ENCODE measurements at regions not wholly inside any gene's neighbourhood (a gene's known extent, or its start where the extent isn't known, plus 50 kb on each side); places are given as distances from the start of the nearest gene placed in this dataset.

- H3K9me3 ChIP-seq (ENCODE audit: control insufficient read depth in 1 of 2, low read length in 2 of 2): peaks cover 0 to 4% of the 10 kb centered on the region in 2 donors
- no peaks in the 10 kb centered on the region for H3K27me3 ChIP-seq (ENCODE audit: low read depth, low read length)
- H3K27ac ChIP-seq (ENCODE audit: low read length): no peak overlapping the region
- H3K4me3 ChIP-seq (ENCODE audit: low read depth in 1 of 2, low read length in 2 of 2): no peak overlapping the region
- no peaks in the 10 kb centered on the region for H3K36me3 ChIP-seq (ENCODE audit: control insufficient read depth in 1 of 2, insufficient read depth in 2 of 2, low read length in 2 of 2)
- no peaks in the 10 kb centered on the region for H3K4me1 ChIP-seq (ENCODE audit: control insufficient read depth in 1 of 2, insufficient read depth in 2 of 2, low read length in 2 of 2)
Measured at GRCh38 chr4:29175291-29175690, 1544.9 kb upstream of the PCDH7 start.

GRCh38 chr4:29199025-29199424, 1521.1 kb upstream of the PCDH7 start:
- Histone ChIP-seq H3K27ac (ENCODE audit: low read length) (no peak overlapping the region), H3K4me3 (ENCODE audit: low read depth in 1 of 2, low read length in 2 of 2) (no peak overlapping the region)

GRCh38 chr4:29199485-29199884, 1520.7 kb upstream of the PCDH7 start:
- no peaks in the 10 kb centered on the region for H3K27me3 ChIP-seq (ENCODE audit: low read depth, low read length)
- H3K9me3 ChIP-seq (ENCODE audit: control insufficient read depth in 1 of 2, low read length in 2 of 2): no peaks in the 10 kb centered on the region
- H3K4me3 ChIP-seq (ENCODE audit: low read depth in 1 of 2, low read length in 2 of 2): no peak overlapping the region
- H3K4me1 ChIP-seq (ENCODE audit: control insufficient read depth in 1 of 2, insufficient read depth in 2 of 2, low read length in 2 of 2): no peaks in the 10 kb centered on the region
- H3K36me3 ChIP-seq (ENCODE audit: control insufficient read depth in 1 of 2, insufficient read depth in 2 of 2, low read length in 2 of 2): no peaks in the 10 kb centered on the region
- no peak overlapping the region for H3K27ac ChIP-seq (ENCODE audit: low read length)

More at GRCh38 chr4:29199025-29199424, 1521.1 kb upstream of the PCDH7 start:
- H3K27me3 ChIP-seq (ENCODE audit: low read depth, low read length): no peaks in the 10 kb centered on the region
- no peaks in the 10 kb centered on the region for H3K4me1 ChIP-seq (ENCODE audit: control insufficient read depth in 1 of 2, insufficient read depth in 2 of 2, low read length in 2 of 2)
- H3K9me3 ChIP-seq (ENCODE audit: control insufficient read depth in 1 of 2, low read length in 2 of 2): no peaks in the 10 kb centered on the region
- H3K36me3 ChIP-seq (ENCODE audit: control insufficient read depth in 1 of 2, insufficient read depth in 2 of 2, low read length in 2 of 2): no peaks in the 10 kb centered on the region

DNA sequence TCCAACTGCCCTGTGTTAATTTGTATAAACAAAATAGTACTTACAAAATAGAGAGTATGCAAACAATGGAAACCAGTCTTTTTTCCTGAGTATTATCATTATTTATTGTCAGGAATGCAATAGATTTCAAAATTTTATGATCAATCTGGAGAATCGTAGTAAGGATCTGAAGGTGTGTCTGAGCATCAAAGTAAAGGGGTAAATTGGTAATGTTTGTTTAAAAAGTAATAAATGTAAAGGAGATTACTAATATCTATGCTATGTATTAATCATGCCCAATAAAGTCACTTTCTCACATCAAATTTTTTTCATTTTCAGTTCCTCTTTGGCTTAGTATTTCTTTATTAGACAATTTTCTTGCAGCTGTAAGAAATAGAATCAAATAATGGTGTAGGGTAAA, 1507.1 kb upstream of the PCDH7 start:
- H3K36me3 ChIP-seq (ENCODE audit: control insufficient read depth in 1 of 2, insufficient read depth in 2 of 2, low read length in 2 of 2): no peaks in the 10 kb centered on the region
- no peaks in the 10 kb centered on the region for H3K4me1 ChIP-seq (ENCODE audit: control insufficient read depth in 1 of 2, insufficient read depth in 2 of 2, low read length in 2 of 2)
- H3K4me3 ChIP-seq (ENCODE audit: low read depth in 1 of 2, low read length in 2 of 2): no peak overlapping the region
- H3K9me3 ChIP-seq (ENCODE audit: control insufficient read depth in 1 of 2, low read length in 2 of 2): no peaks in the 10 kb centered on the region
- H3K27me3 ChIP-seq (ENCODE audit: low read depth, low read length): no peaks in the 10 kb centered on the region
- H3K27ac ChIP-seq (ENCODE audit: low read length): no peak overlapping the region

- no peaks in the 10 kb centered on the region for H3K4me1 ChIP-seq (ENCODE audit: control insufficient read depth in 1 of 2, insufficient read depth in 2 of 2, low read length in 2 of 2)
- H3K9me3 ChIP-seq (ENCODE audit: control insufficient read depth in 1 of 2, low read length in 2 of 2): no peaks in the 10 kb centered on the region
- H3K27me3 ChIP-seq (ENCODE audit: low read depth, low read length): no peaks in the 10 kb centered on the region
- no peaks in the 10 kb centered on the region for H3K36me3 ChIP-seq (ENCODE audit: control insufficient read depth in 1 of 2, insufficient read depth in 2 of 2, low read length in 2 of 2)
- H3K27ac ChIP-seq (ENCODE audit: low read length): no peak overlapping the region
- no peak overlapping the region for H3K4me3 ChIP-seq (ENCODE audit: low read depth in 1 of 2, low read length in 2 of 2)
Measured at GRCh38 chr4:29220761-29221160, 1499.4 kb upstream of the PCDH7 start.

- H3K4me3 ChIP-seq (ENCODE audit: low read depth in 1 of 2, low read length in 2 of 2): no peak overlapping the region
- H3K4me1 ChIP-seq (ENCODE audit: control insufficient read depth in 1 of 2, insufficient read depth in 2 of 2, low read length in 2 of 2): no peaks in the 10 kb centered on the region
Measured at GRCh38 chr4:29224911-29225310, 1495.3 kb upstream of the PCDH7 start.

GRCh38 chr4:29240641-29241040, 1479.5 kb upstream of the PCDH7 start:
- H3K4me1 ChIP-seq (ENCODE audit: control insufficient read depth in 1 of 2, insufficient read depth in 2 of 2, low read length in 2 of 2): no peaks in the 10 kb centered on the region
- no peaks in the 10 kb centered on the region for H3K9me3 ChIP-seq (ENCODE audit: control insufficient read depth in 1 of 2, low read length in 2 of 2)
- no peaks in the 10 kb centered on the region for H3K27me3 ChIP-seq (ENCODE audit: low read depth, low read length)

More at GRCh38 chr4:29224911-29225310, 1495.3 kb upstream of the PCDH7 start:
- Histone ChIP-seq H3K27me3 (ENCODE audit: low read depth, low read length) (no peaks in the 10 kb centered on the region), H3K36me3 (ENCODE audit: control insufficient read depth in 1 of 2, insufficient read depth in 2 of 2, low read length in 2 of 2) (no peaks in the 10 kb centered on the region), H3K9me3 (ENCODE audit: control insufficient read depth in 1 of 2, low read length in 2 of 2) (no peaks in the 10 kb centered on the region), H3K27ac (ENCODE audit: low read length) (no peak overlapping the region)

DNA sequence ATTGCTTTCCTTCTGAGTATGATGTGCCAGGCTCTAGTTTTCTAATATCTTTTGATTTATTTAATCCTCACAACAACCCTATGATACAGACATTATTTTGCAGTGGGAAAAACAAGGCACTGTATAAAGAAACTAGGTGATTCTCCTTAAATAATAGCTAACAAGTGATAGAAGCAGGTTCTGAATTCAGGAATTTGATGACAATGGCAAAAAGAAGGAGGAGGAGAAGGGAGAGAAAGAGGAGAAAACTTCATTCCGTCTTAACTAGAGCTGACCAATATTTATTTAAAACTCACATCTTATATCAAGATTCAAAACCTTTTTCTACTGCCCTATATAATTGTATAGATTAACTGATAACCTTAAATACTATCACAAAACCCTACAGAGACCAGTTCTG, 1477.1 kb upstream of the PCDH7 start:
- Histone ChIP-seq H3K27ac (ENCODE audit: low read length) (no peak overlapping the region), H3K36me3 (ENCODE audit: control insufficient read depth in 1 of 2, insufficient read depth in 2 of 2, low read length in 2 of 2) (no peaks in the 10 kb centered on the region), H3K27me3 (ENCODE audit: low read depth, low read length) (no peaks in the 10 kb centered on the region), H3K9me3 (ENCODE audit: control insufficient read depth in 1 of 2, low read length in 2 of 2) (no peaks in the 10 kb centered on the region), H3K4me3 (ENCODE audit: low read depth in 1 of 2, low read length in 2 of 2) (no peak overlapping the region), H3K4me1 (ENCODE audit: control insufficient read depth in 1 of 2, insufficient read depth in 2 of 2, low read length in 2 of 2) (no peaks in the 10 kb centered on the region)

More at GRCh38 chr4:29240641-29241040, 1479.5 kb upstream of the PCDH7 start:
- no peaks in the 10 kb centered on the region for H3K36me3 ChIP-seq (ENCODE audit: control insufficient read depth in 1 of 2, insufficient read depth in 2 of 2, low read length in 2 of 2)
- no peak overlapping the region for H3K27ac ChIP-seq (ENCODE audit: low read length)
- H3K4me3 ChIP-seq (ENCODE audit: low read depth in 1 of 2, low read length in 2 of 2): no peak overlapping the region

DNA sequence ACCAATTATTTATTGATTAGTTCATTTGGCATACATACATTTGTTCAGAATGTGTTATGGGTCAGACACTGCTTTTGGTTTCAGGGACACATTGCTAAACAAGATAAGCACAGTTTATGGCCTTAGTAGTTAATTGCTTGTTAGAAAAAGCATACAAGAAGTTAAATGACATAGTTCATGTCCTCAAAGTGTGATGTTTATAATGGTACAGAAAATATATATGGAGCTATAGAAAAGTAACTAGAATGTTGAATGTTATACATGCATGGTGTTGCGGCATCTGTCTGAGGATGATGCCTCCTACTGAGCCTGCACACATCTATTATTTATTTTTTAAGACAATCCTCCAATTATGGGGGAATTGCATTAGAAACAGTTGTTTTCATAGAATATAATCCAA, 1476.3 kb upstream of the PCDH7 start:
- Histone ChIP-seq H3K4me3 (ENCODE audit: low read depth in 1 of 2, low read length in 2 of 2) (no peak overlapping the region), H3K27me3 (ENCODE audit: low read depth, low read length) (no peaks in the 10 kb centered on the region), H3K9me3 (ENCODE audit: control insufficient read depth in 1 of 2, low read length in 2 of 2) (no peaks in the 10 kb centered on the region), H3K27ac (ENCODE audit: low read length) (no peak overlapping the region), H3K4me1 (ENCODE audit: control insufficient read depth in 1 of 2, insufficient read depth in 2 of 2, low read length in 2 of 2) (no peaks in the 10 kb centered on the region), H3K36me3 (ENCODE audit: control insufficient read depth in 1 of 2, insufficient read depth in 2 of 2, low read length in 2 of 2) (no peaks in the 10 kb centered on the region)

DNA sequence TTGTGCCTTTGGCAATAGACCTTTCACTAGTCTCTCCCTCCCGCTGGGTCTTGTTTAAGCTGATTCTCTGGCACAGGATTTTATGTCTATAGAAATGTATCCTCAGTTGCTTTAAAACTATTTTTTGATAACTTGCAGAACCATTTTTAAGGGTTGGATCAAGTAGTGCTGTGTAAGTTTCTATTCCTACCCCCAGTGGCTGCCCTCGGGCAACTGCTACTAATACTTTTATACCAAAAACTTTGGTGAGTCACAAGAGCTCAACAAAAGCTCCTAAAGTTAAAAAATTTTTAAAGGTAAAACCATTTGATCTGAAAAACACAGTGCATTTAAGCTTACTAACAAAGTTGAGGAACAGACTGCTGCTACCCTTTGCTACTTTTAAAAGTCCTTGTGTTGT, 1460.6 kb upstream of the PCDH7 start:
- Histone ChIP-seq H3K36me3 (ENCODE audit: control insufficient read depth in 1 of 2, insufficient read depth in 2 of 2, low read length in 2 of 2) (no peaks in the 10 kb centered on the region), H3K27me3 (ENCODE audit: low read depth, low read length) (no peaks in the 10 kb centered on the region), H3K27ac (ENCODE audit: low read length) (no peak overlapping the region), H3K4me3 (ENCODE audit: low read depth in 1 of 2, low read length in 2 of 2) (no peak overlapping the region), H3K9me3 (ENCODE audit: control insufficient read depth in 1 of 2, low read length in 2 of 2) (no peaks in the 10 kb centered on the region), H3K4me1 (ENCODE audit: control insufficient read depth in 1 of 2, insufficient read depth in 2 of 2, low read length in 2 of 2) (no peaks in the 10 kb centered on the region)

DNA sequence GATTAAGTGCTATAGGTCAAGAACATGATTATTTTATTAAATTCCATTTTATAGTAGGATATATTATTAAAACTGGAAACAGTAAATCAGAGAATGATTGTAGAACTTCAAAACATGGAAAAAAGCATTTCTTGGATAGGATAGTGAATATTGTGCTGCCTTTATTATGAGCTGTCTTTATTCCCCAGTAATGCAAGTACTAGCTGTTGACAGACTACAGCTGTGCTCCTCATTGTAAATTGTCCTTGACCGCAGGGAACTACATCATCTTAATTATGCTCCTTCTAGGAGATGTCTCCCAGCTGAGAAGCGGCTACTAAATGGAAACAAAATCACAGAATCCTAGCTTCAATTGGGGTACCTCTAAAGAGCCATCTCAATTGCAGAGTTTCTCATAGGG, 1457.2 kb upstream of the PCDH7 start:
- no peak overlapping the region for H3K27ac ChIP-seq (ENCODE audit: low read length)
- H3K9me3 ChIP-seq (ENCODE audit: control insufficient read depth in 1 of 2, low read length in 2 of 2): no peaks in the 10 kb centered on the region
- H3K4me1 ChIP-seq (ENCODE audit: control insufficient read depth in 1 of 2, insufficient read depth in 2 of 2, low read length in 2 of 2): no peaks in the 10 kb centered on the region
- no peaks in the 10 kb centered on the region for H3K27me3 ChIP-seq (ENCODE audit: low read depth, low read length)
- H3K36me3 ChIP-seq (ENCODE audit: control insufficient read depth in 1 of 2, insufficient read depth in 2 of 2, low read length in 2 of 2): no peaks in the 10 kb centered on the region
- H3K4me3 ChIP-seq (ENCODE audit: low read depth in 1 of 2, low read length in 2 of 2): no peak overlapping the region

GRCh38 chr4:29276150-29276549, 1444.0 kb upstream of the PCDH7 start:
- Histone ChIP-seq H3K4me1 (ENCODE audit: control insufficient read depth in 1 of 2, insufficient read depth in 2 of 2, low read length in 2 of 2) (no peaks in the 10 kb centered on the region), H3K9me3 (ENCODE audit: control insufficient read depth in 1 of 2, low read length in 2 of 2) (peaks cover 0 to 4% of the 10 kb centered on the region in 2 donors), H3K4me3 (ENCODE audit: low read depth in 1 of 2, low read length in 2 of 2) (no peak overlapping the region), H3K27me3 (ENCODE audit: low read depth, low read length) (no peaks in the 10 kb centered on the region), H3K27ac (ENCODE audit: low read length) (no peak overlapping the region), H3K36me3 (ENCODE audit: control insufficient read depth in 1 of 2, insufficient read depth in 2 of 2, low read length in 2 of 2) (no peaks in the 10 kb centered on the region)
